ENCODE measurements at regions not wholly inside any gene's neighbourhood (a gene's known extent, or its start where the extent isn't known, plus 50 kb on each side); places are given as distances from the start of the nearest gene placed in this dataset.

DNA sequence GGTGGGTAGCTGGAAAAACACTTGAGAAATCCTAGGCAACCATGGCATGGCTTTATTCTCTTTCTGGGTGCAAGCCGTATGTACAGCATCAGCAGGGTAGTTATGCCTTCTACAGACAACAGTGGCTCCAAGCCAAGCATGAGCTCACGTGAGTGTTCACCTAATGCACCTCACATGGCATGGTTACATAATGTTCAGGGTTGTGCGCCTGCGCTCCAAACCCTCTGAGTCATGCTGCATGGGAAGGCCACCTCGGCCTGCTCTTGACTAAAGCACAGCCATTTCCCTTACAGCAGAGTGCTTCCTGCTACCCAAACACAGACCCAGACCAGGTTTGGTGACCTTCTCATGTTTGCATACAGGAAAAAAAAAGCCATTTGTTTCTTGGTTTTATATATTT lies 96.2 kb downstream of the VIP start:
- H3K9me3 ChIP-seq (ENCODE audit: low read depth, low read length): no peaks in the 10 kb centered on the region
- DNase-seq (ENCODE audit: low read depth, low spot score): no peak
- no peak overlapping the region for H3K9ac ChIP-seq (ENCODE audit: insufficient read length)
- H3K27ac ChIP-seq: no peak overlapping the region
- TF ChIP-seq POLR2AphosphoS5 (IDR thresholded peaks at IDR 0.05; ENCODE audit: borderline replicate concordance, low read depth, low read length) (no peak), EZH2 (IDR thresholded peaks at IDR 0.05) (no peak), FOXP2 (optimal IDR thresholded peaks at IDR 0.05; ENCODE audit: control extremely low read depth, extremely low read length, insufficient read depth) (no peak)
- no peak overlapping the region for H3K4me3 ChIP-seq
- H3K36me3 ChIP-seq (ENCODE audit: insufficient read depth, low read length): no peaks in the 10 kb centered on the region

DNA sequence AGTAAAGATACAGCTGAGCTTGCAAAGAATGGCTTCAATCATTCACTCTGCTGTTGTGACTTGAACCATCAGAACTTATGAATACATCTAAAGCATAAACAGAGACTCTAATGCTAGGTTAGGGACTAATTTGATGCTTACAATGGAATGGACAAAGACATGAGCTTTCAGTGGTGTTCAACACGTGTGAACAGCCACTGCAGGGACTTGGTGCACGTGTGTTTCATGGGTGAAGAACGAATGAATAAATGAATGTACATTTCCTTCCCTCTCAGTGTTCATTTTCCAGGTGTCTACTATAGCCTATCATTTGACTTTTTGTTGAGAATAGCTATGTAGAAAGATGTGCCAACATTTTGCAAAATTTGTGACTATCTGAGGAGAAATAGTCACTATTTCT lies 98.3 kb downstream of the VIP start:
- no peaks in the 10 kb centered on the region for H3K9me3 ChIP-seq (ENCODE audit: low read depth, low read length)
- no peak overlapping the region for H3K4me3 ChIP-seq
- no peak for TF ChIP-seq FOXP2 (optimal IDR thresholded peaks at IDR 0.05; ENCODE audit: control extremely low read depth, extremely low read length, insufficient read depth)
- TF ChIP-seq EZH2 (IDR thresholded peaks at IDR 0.05): no peak
- TF ChIP-seq POLR2AphosphoS5 (IDR thresholded peaks at IDR 0.05; ENCODE audit: borderline replicate concordance, low read depth, low read length): no peak
- no peak for DNase-seq (ENCODE audit: low read depth, low spot score)
- H3K9ac ChIP-seq (ENCODE audit: insufficient read length): no peak overlapping the region
- H3K27ac ChIP-seq: no peak overlapping the region
- H3K36me3 ChIP-seq (ENCODE audit: insufficient read depth, low read length): no peaks in the 10 kb centered on the region

DNA sequence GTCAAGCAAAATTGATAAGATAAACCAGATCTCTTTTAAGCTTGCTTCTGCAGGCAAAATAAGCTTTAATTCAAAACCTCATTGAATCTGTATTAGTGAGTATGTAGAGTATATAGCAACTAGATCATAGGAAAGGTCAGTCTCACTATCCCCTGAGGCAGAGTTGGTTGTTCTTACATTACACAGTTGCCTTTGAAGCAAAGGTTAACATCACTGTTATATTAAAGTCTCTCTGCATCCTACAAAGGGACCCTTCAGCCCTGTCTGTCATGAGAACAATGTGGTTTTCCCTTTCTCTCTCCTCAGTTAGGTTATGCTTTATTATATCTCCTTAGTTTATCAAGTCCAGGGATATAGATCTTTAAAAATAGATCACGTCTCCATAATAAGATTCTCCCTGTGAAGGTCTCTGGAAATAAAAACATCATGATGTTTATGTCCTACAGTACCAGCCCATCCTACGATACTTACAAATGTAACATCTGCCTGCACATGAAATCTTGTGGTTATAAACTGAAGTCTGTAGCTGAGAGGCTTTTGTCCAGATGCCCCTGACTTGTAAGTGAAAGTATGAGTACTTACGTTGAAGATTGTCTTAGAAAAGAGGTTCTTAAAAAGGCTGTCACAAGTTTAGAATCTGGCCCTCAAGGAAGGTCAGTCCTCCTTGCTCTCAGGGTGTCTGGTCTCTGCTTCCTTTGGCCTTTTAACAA lies 103.6 kb downstream of the VIP start:
- no peak for TF ChIP-seq FOXP2 (optimal IDR thresholded peaks at IDR 0.05; ENCODE audit: control extremely low read depth, extremely low read length, insufficient read depth)
- TF ChIP-seq POLR2AphosphoS5 (IDR thresholded peaks at IDR 0.05; ENCODE audit: borderline replicate concordance, low read depth, low read length): no peak
- TF ChIP-seq EZH2 (IDR thresholded peaks at IDR 0.05): no peak
- DNase-seq (ENCODE audit: low read depth, low spot score): no peak
- Histone ChIP-seq H3K27ac (no peak overlapping the region), H3K9ac (ENCODE audit: insufficient read length) (no peak overlapping the region), H3K4me3 (no peak overlapping the region), H3K9me3 (ENCODE audit: low read depth, low read length) (no peaks in the 10 kb centered on the region), H3K36me3 (ENCODE audit: insufficient read depth, low read length) (no peaks in the 10 kb centered on the region)

DNA sequence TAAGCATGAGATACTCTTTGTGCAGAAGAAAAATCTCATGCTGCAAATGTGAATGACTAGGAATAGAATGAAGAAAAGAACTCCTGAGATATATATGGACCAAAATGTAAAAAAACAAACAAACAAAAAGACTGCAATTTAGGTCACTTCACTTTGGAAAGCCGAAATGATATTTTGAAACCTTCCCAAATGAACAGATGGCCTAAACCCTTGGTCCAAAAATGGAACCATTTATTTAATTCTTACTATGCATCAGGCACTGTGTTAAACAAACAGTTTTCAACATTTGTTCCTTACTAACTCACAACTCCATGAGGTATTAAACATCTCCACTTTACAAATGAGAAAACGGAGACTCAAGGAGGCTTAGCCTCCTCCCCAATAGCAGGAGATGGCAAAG lies 107.5 kb downstream of the VIP start:
- no peak for DNase-seq (ENCODE audit: low read depth, low spot score)
- Histone ChIP-seq H3K9ac (ENCODE audit: insufficient read length) (no peak overlapping the region), H3K27ac (no peak overlapping the region), H3K9me3 (ENCODE audit: low read depth, low read length) (no peaks in the 10 kb centered on the region), H3K36me3 (ENCODE audit: insufficient read depth, low read length) (no peaks in the 10 kb centered on the region), H3K4me3 (no peak overlapping the region)
- TF ChIP-seq POLR2AphosphoS5 (IDR thresholded peaks at IDR 0.05; ENCODE audit: borderline replicate concordance, low read depth, low read length) (no peak), FOXP2 (optimal IDR thresholded peaks at IDR 0.05; ENCODE audit: control extremely low read depth, extremely low read length, insufficient read depth) (no peak), EZH2 (IDR thresholded peaks at IDR 0.05) (no peak)

DNA sequence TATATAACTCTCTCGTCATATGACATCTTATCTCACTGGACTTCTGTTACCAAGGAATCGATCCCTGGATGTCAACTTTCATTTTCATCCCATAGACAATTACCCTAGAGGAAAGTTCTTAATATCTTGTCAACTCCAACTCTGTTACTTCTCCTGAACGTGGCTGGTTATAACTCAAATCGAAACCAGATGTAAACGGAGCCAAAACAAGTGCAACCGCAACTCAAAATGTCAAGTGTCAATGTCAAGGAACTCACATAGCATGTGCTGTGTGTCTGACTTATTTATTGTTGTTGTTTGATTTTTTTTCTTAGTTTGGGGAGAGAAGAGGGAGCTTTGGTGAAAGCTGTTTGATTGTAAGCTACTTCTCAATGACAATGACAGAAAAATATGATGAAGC lies 108.6 kb downstream of the VIP start:
- no peak overlapping the region for H3K27ac ChIP-seq
- no peak overlapping the region for H3K9ac ChIP-seq (ENCODE audit: insufficient read length)
- H3K4me3 ChIP-seq: no peak overlapping the region
- TF ChIP-seq FOXP2 (optimal IDR thresholded peaks at IDR 0.05; ENCODE audit: control extremely low read depth, extremely low read length, insufficient read depth) (no peak), EZH2 (IDR thresholded peaks at IDR 0.05) (no peak), POLR2AphosphoS5 (IDR thresholded peaks at IDR 0.05; ENCODE audit: borderline replicate concordance, low read depth, low read length) (no peak)
- no peaks in the 10 kb centered on the region for H3K9me3 ChIP-seq (ENCODE audit: low read depth, low read length)
- H3K36me3 ChIP-seq (ENCODE audit: insufficient read depth, low read length): no peaks in the 10 kb centered on the region
- DNase-seq (ENCODE audit: low read depth, low spot score): no peak

DNA sequence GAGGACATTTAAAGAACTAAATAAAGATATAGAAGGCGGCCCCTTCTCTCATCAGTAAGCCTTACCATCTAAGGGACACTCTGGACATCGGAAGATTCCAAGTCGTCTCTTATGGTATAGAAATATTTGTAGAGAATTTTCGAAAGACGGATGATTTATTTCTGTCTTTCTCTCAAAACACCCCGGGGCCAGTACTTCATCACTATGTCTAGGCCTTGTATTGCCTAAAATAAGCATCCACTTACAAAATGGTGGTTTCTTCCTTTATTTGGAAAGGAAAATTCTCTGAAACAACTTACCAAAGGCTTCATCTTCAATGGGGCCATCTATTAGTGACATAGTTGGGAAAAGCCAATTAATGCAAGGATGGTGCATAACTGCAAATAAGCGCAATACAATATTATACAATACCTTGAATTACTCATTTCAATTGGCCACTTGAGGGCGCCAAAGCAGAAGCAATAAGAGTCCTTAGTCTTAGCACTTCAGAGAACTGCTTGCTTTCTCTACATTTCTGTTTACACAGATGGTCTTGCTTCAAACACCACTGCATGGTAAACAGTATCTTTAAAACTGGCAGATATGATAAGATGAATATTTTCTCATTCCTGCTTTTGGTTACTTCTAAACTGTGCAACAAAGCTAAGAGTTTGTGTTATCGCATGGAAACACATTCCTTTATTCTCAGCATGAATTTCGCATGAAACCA lies 113.2 kb downstream of the VIP start:
- DNase-seq (ENCODE audit: low read depth, low spot score): peak; percentile 55
- no peaks in the 10 kb centered on the region for H3K9me3 ChIP-seq (ENCODE audit: low read depth, low read length)
- H3K36me3 ChIP-seq (ENCODE audit: insufficient read depth, low read length): no peaks in the 10 kb centered on the region
- TF ChIP-seq POLR2AphosphoS5 (IDR thresholded peaks at IDR 0.05; ENCODE audit: borderline replicate concordance, low read depth, low read length) (no peak), FOXP2 (optimal IDR thresholded peaks at IDR 0.05; ENCODE audit: control extremely low read depth, extremely low read length, insufficient read depth) (no peak), EZH2 (IDR thresholded peaks at IDR 0.05) (no peak)
- H3K27ac ChIP-seq: no peak overlapping the region
- no peak overlapping the region for H3K9ac ChIP-seq (ENCODE audit: insufficient read length)
- H3K4me3 ChIP-seq: no peak overlapping the region

DNA sequence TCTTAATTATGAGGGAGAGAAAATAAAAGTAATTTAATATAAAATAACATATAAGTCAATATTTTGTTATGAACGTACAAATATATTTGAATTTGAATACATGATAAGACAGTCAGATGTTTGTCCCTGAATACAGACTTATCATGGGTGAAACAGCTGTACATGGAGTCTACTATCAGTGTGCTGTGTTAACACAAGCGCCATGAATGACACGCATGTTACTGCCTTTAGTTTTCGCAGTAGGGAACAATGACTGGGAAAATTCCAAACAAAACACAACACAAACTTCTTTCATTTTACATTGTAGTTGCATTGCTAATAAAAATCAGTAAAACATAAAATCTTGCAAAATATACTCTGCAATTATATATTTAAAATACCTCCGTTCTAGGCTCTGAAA lies 108.6 kb downstream of the FBXO5 start:
- TF ChIP-seq FOXP2 (optimal IDR thresholded peaks at IDR 0.05; ENCODE audit: control extremely low read depth, extremely low read length, insufficient read depth): no peak
- TF ChIP-seq POLR2AphosphoS5 (IDR thresholded peaks at IDR 0.05; ENCODE audit: borderline replicate concordance, low read depth, low read length): no peak
- TF ChIP-seq EZH2 (IDR thresholded peaks at IDR 0.05): no peak
- H3K27ac ChIP-seq: no peak overlapping the region
- H3K4me3 ChIP-seq: no peak overlapping the region
- H3K9me3 ChIP-seq (ENCODE audit: low read depth, low read length): no peaks in the 10 kb centered on the region
- no peak for DNase-seq (ENCODE audit: low read depth, low spot score)
- H3K36me3 ChIP-seq (ENCODE audit: insufficient read depth, low read length): no peaks in the 10 kb centered on the region
- H3K9ac ChIP-seq (ENCODE audit: insufficient read length): no peak overlapping the region

DNA sequence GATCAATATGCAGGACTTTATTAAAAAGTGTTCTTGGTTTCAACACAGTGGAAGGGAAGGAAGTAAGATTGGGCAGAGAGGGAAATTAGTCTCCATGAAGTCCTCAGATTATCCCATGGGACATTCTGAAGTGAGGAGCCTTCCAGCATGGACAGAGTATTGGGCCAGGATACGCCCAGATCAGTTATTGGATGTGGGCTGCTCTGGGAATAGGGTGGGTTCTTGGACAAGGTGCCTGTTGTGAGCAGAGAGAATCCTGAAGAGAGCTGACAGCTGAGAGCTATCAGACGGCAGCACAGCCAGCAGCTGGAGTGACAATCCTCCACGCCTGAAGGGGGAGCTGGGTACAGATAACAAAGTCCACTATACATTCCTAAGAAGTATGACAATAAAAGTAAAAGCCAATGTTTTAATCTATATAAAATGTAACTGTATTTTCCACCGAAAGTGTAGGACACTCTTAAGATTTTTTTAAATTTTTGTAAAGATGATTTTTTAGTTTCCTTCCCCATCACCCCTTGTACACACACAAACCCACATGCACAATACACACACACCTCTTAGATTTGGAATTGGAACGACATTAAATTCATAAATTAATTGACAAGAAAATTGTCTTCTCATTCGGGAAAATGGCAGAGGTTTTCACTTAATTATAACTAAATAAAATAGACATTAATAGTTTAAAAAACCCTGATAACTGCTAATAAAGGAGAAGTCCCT lies 107.8 kb downstream of the FBXO5 start:
- no peak overlapping the region for H3K27ac ChIP-seq
- DNase-seq (ENCODE audit: low read depth, low spot score): no peak
- no peaks in the 10 kb centered on the region for H3K9me3 ChIP-seq (ENCODE audit: low read depth, low read length)
- H3K9ac ChIP-seq (ENCODE audit: insufficient read length): no peak overlapping the region
- TF ChIP-seq POLR2AphosphoS5 (IDR thresholded peaks at IDR 0.05; ENCODE audit: borderline replicate concordance, low read depth, low read length) (no peak), FOXP2 (optimal IDR thresholded peaks at IDR 0.05; ENCODE audit: control extremely low read depth, extremely low read length, insufficient read depth) (no peak), EZH2 (IDR thresholded peaks at IDR 0.05) (no peak)
- H3K4me3 ChIP-seq: no peak overlapping the region
- no peaks in the 10 kb centered on the region for H3K36me3 ChIP-seq (ENCODE audit: insufficient read depth, low read length)

Measured in SK-N-MC (cell line).